ENCODE measurements at regions not wholly inside any gene's neighbourhood (a gene's known extent, or its start where the extent isn't known, plus 50 kb on each side); places are given as distances from the start of the nearest gene placed in this dataset.

- Mint-ChIP-seq H3K9me3 (ENCODE audit: unreplicated experiment) (no peaks in the 10 kb centered on the region), H3K27me3 (ENCODE audit: unreplicated experiment) (no peaks in the 10 kb centered on the region), H3K4me1 (ENCODE audit: unreplicated experiment) (peaks cover 16% of the 10 kb centered on the region), H3K27ac (ENCODE audit: unreplicated experiment) (no peak overlapping the region), H3K4me3 (ENCODE audit: unreplicated experiment) (no peak overlapping the region), H3K36me3 (ENCODE audit: unreplicated experiment) (no peaks in the 10 kb centered on the region)
- TF ChIP-seq CTCF (IDR thresholded peaks at IDR 0.05): no peak
- no peak for DNase-seq (ENCODE audit: extremely low spot score, unreplicated experiment)
Measured at GRCh38 chr2:67873916-67874315, 188.9 kb downstream of the C1D start.

GRCh38 chr2:67876176-67876575 lies 186.6 kb downstream of the C1D start:
- H3K4me1 Mint-ChIP-seq (ENCODE audit: unreplicated experiment): peaks cover 15% of the 10 kb centered on the region

GRCh38 chr2:67877301-67877700 lies 185.5 kb downstream of the C1D start:
- no peak for DNase-seq (ENCODE audit: extremely low spot score, unreplicated experiment)
- Mint-ChIP-seq H3K4me1 (ENCODE audit: unreplicated experiment) (peaks cover 4% of the 10 kb centered on the region), H3K9me3 (ENCODE audit: unreplicated experiment) (no peaks in the 10 kb centered on the region), H3K27me3 (ENCODE audit: unreplicated experiment) (no peaks in the 10 kb centered on the region), H3K4me3 (ENCODE audit: unreplicated experiment) (no peak overlapping the region), H3K27ac (ENCODE audit: unreplicated experiment) (no peak overlapping the region), H3K36me3 (ENCODE audit: unreplicated experiment) (no peaks in the 10 kb centered on the region)
- no peak for TF ChIP-seq CTCF (IDR thresholded peaks at IDR 0.05)

More at GRCh38 chr2:67876176-67876575, 186.6 kb downstream of the C1D start:
- Mint-ChIP-seq H3K9me3 (ENCODE audit: unreplicated experiment) (no peaks in the 10 kb centered on the region), H3K27me3 (ENCODE audit: unreplicated experiment) (no peaks in the 10 kb centered on the region), H3K36me3 (ENCODE audit: unreplicated experiment) (no peaks in the 10 kb centered on the region), H3K4me3 (ENCODE audit: unreplicated experiment) (no peak overlapping the region), H3K27ac (ENCODE audit: unreplicated experiment) (no peak overlapping the region)
- DNase-seq (ENCODE audit: extremely low spot score, unreplicated experiment): no peak
- no peak for TF ChIP-seq CTCF (IDR thresholded peaks at IDR 0.05)

DNA sequence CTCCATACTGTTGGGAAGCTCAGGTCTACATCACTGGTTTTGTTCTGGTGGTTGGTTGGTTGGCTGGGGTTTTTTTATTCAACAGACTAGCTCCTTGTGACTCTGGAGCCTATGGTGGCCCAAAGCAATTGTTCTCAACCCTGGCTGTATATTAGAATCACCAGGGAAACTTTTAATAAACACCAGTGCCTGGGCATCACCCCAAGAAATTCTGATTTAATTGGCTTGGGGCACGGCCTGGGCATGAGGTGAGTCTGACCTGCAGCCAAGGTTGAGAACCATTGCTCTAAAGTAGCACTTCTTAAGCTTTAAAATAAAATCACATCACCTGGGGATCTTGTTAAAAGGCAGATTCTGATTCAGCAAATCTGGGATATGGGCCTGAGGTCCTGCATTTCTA lies 184.1 kb downstream of the C1D start:
- no peaks in the 10 kb centered on the region for H3K27me3 Mint-ChIP-seq (ENCODE audit: unreplicated experiment)
- no peak overlapping the region for H3K27ac Mint-ChIP-seq (ENCODE audit: unreplicated experiment)

GRCh38 chr2:67879586-67880290 lies 183.1 kb downstream of the C1D start:
- Mint-ChIP-seq H3K36me3 (ENCODE audit: unreplicated experiment) (no peaks in the 10 kb centered on the region), H3K27me3 (ENCODE audit: unreplicated experiment) (no peaks in the 10 kb centered on the region), H3K4me3 (ENCODE audit: unreplicated experiment) (no peak overlapping the region), H3K9me3 (ENCODE audit: unreplicated experiment) (no peaks in the 10 kb centered on the region), H3K27ac (ENCODE audit: unreplicated experiment) (no peak overlapping the region), H3K4me1 (ENCODE audit: unreplicated experiment) (peaks cover 1% of the 10 kb centered on the region)
- no peak for TF ChIP-seq CTCF (IDR thresholded peaks at IDR 0.05)
- DNase-seq (ENCODE audit: extremely low spot score, unreplicated experiment): no peak

More for the DNA sequence above, 184.1 kb downstream of the C1D start:
- no peak overlapping the region for H3K4me3 Mint-ChIP-seq (ENCODE audit: unreplicated experiment)
- H3K9me3 Mint-ChIP-seq (ENCODE audit: unreplicated experiment): no peaks in the 10 kb centered on the region
- no peak for DNase-seq (ENCODE audit: extremely low spot score, unreplicated experiment)
- no peaks in the 10 kb centered on the region for H3K36me3 Mint-ChIP-seq (ENCODE audit: unreplicated experiment)
- H3K4me1 Mint-ChIP-seq (ENCODE audit: unreplicated experiment): peaks cover 1% of the 10 kb centered on the region
- TF ChIP-seq CTCF (IDR thresholded peaks at IDR 0.05): no peak

Measured in osteocyte (in vitro differentiated cells).